ENCODE measurements at regions not wholly inside any gene's neighbourhood (a gene's known extent, or its start where the extent isn't known, plus 50 kb on each side); places are given as distances from the start of the nearest gene placed in this dataset.
"Not testable (repeated sequence)": the region's sequence is repeated elsewhere in the genome, so short reads cannot be mapped to it uniquely, and the experiment has no call there.

DNA sequence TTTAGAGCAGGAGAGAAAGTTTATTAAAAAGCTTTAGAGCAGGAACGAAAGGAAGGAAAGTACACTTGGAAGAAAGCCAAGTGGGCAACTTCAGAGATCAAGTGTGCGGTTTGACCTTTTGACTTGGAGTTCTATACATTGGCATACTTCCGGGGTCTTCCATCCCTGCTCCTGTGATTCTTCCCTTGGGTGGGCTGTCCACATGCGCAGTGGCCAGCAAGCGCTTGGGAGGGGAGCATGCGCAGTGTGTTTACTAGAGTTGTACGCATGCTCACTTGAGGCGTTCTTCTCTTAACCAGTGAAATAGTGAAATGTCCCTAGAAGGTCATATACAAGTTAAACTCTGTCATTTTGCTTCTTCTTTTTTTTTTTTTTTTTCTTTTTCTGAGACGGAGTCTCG is 56.9 kb upstream of the ZNF532 start:
- ChIA-PET CTCF (ENCODE audit: unreplicated experiment) (no interaction called here), POLR2A (no interaction called here)
- H3K9me2 ChIP-seq (ENCODE audit: insufficient read depth, low read length) = no peaks in the 10 kb centered on the region
- H3K36me3 ChIP-seq (ENCODE audit: insufficient read depth, low read length) = no peaks in the 10 kb centered on the region
- no peaks in the 10 kb centered on the region for H3K4me1 ChIP-seq (ENCODE audit: insufficient read depth, low read length, poor library complexity, severe bottlenecking)
- no peaks in the 10 kb centered on the region for H4K20me1 ChIP-seq (ENCODE audit: insufficient read depth, low read length)
- TF ChIP-seq, protein P1, sequence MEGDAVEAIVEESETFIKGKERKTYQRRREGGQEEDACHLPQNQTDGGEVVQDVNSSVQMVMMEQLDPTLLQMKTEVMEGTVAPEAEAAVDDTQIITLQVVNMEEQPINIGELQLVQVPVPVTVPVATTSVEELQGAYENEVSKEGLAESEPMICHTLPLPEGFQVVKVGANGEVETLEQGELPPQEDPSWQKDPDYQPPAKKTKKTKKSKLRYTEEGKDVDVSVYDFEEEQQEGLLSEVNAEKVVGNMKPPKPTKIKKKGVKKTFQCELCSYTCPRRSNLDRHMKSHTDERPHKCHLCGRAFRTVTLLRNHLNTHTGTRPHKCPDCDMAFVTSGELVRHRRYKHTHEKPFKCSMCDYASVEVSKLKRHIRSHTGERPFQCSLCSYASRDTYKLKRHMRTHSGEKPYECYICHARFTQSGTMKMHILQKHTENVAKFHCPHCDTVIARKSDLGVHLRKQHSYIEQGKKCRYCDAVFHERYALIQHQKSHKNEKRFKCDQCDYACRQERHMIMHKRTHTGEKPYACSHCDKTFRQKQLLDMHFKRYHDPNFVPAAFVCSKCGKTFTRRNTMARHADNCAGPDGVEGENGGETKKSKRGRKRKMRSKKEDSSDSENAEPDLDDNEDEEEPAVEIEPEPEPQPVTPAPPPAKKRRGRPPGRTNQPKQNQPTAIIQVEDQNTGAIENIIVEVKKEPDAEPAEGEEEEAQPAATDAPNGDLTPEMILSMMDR (conservative IDR thresholded peaks at IDR 0.05; ENCODE audit: low read length) = no peak
- TF ChIP-seq EZH2phosphoT487 (IDR thresholded peaks at IDR 0.05; ENCODE audit: borderline replicate concordance, low read depth, low read length) = no peak
- BruUV-seq (replicated peaks) = no TSS peak
- intact Hi-C loops (cut with micrococcal nuclease; ENCODE audit: unreplicated experiment) = no loop called here
- no peaks in the 10 kb centered on the region for H3K9me3 ChIP-seq (ENCODE audit: low read length)
- no peaks in the 10 kb centered on the region for H3K79me2 ChIP-seq (ENCODE audit: insufficient read depth, low read depth, low read length)
- H2AFZ ChIP-seq (ENCODE audit: low read length) = no peak overlapping the region
- H3K27ac ChIP-seq (ENCODE audit: low read depth, low read length, poor library complexity, severe bottlenecking) = no peak overlapping the region
- H3K4me2 ChIP-seq (ENCODE audit: low read length) = no peak overlapping the region
- DNase-seq (ENCODE audit: low spot score) = no peak
- H3K4me3 ChIP-seq (ENCODE audit: low read depth, low read length, poor library complexity, severe bottlenecking) = no peak overlapping the region

DNA sequence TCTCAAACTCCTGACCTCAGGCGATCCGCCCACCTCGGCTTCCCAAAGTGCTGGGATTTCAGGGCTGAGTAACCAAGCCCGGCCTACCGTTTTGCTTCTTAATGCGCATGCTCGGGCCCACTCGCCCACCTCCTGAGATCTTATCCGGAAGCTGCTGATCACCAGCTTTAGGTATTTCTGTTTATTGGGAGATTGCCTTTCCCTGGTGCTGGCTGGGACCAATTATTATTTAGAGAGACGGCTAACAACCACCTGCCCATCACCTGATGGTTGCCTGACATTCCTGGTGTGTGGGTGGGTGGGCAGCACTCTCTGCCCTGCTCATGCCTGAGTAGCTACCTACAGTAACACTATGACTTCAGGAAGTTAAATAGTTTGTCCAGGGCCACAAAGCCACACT is 56.3 kb upstream of the ZNF532 start:
- no peak overlapping the region for H3K27ac ChIP-seq (ENCODE audit: low read depth, low read length, poor library complexity, severe bottlenecking)
- POLR2A ChIA-PET = interaction anchor here (0.6 kb wide), 1 partner anchor 29 kb away, joined by 3 read pairs; no protein-coding TSS in a partner anchor
- intact Hi-C loops (cut with micrococcal nuclease; ENCODE audit: unreplicated experiment) = no loop called here
- H4K20me1 ChIP-seq (ENCODE audit: insufficient read depth, low read length) = no peaks in the 10 kb centered on the region
- H3K36me3 ChIP-seq (ENCODE audit: insufficient read depth, low read length) = no peaks in the 10 kb centered on the region
- CTCF ChIA-PET (ENCODE audit: unreplicated experiment) = no interaction called here
- H3K9me3 ChIP-seq (ENCODE audit: low read length) = no peaks in the 10 kb centered on the region
- no TSS peak for BruUV-seq (replicated peaks)
- H2AFZ ChIP-seq (ENCODE audit: low read length) = no peak overlapping the region
- no peaks in the 10 kb centered on the region for H3K4me1 ChIP-seq (ENCODE audit: insufficient read depth, low read length, poor library complexity, severe bottlenecking)
- H3K4me3 ChIP-seq (ENCODE audit: low read depth, low read length, poor library complexity, severe bottlenecking) = no peak overlapping the region
- no peak overlapping the region for H3K4me2 ChIP-seq (ENCODE audit: low read length)
- no peak for TF ChIP-seq EZH2phosphoT487 (IDR thresholded peaks at IDR 0.05; ENCODE audit: borderline replicate concordance, low read depth, low read length)
- TF ChIP-seq, protein P1 (conservative IDR thresholded peaks at IDR 0.05; ENCODE audit: low read length) = no peak
- no peak for DNase-seq (ENCODE audit: low spot score)
- H3K9me2 ChIP-seq (ENCODE audit: insufficient read depth, low read length) = no peaks in the 10 kb centered on the region
- no peaks in the 10 kb centered on the region for H3K79me2 ChIP-seq (ENCODE audit: insufficient read depth, low read depth, low read length)

GRCh38 chr18:58811859-58812258 is 52.8 kb upstream of the ZNF532 start:
- H3K79me2 ChIP-seq (ENCODE audit: insufficient read depth, low read depth, low read length); H3K4me3 ChIP-seq (ENCODE audit: low read depth, low read length, poor library complexity, severe bottlenecking); DNase-seq (ENCODE audit: low spot score); H3K27ac ChIP-seq (ENCODE audit: low read depth, low read length, poor library complexity, severe bottlenecking); H3K9me3 ChIP-seq (ENCODE audit: low read length); H2AFZ ChIP-seq (ENCODE audit: low read length); H3K4me2 ChIP-seq (ENCODE audit: low read length); POLR2A ChIA-PET; CTCF ChIA-PET (ENCODE audit: unreplicated experiment); BruUV-seq (replicated peaks); H3K36me3 ChIP-seq (ENCODE audit: insufficient read depth, low read length); intact Hi-C loops (cut with micrococcal nuclease; ENCODE audit: unreplicated experiment); H3K9me2 ChIP-seq (ENCODE audit: insufficient read depth, low read length); H3K4me1 ChIP-seq (ENCODE audit: insufficient read depth, low read length, poor library complexity, severe bottlenecking); H4K20me1 ChIP-seq (ENCODE audit: insufficient read depth, low read length): not testable (repeated sequence)
